ENCODE measurements at regions not wholly inside any gene's neighbourhood (a gene's known extent, or its start where the extent isn't known, plus 50 kb on each side); places are given as distances from the start of the nearest gene placed in this dataset.

DNA sequence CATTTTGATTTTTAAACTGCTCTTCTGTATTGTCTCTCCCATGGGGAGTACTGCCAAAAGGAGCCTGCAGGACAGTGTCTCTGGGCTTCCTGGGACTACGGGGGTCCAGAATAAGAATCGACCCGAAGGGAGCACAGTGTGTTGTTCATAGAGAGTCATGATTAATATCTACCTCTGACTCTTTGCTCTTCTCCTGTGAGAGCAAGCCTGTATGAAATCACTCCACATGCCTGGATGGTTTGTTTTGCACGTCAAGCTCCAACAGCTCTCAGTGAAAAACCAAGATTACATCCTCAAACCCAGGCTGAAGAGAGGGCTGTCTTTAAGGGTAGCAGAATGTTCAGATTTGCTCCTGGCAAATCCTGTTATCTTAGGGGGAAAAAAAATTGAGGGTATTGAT lies 1860.0 kb upstream of the WWC1 start:
- ATAC-seq (peak; percentile 16), DNase-seq (ENCODE audit: low spot score) (no peak)
- ChIA-PET CTCF (interaction anchor here (1.1 kb wide), 1 partner anchor 89 kb away, joined by 3 read pairs; no protein-coding TSS in a partner anchor), POLR2A (no interaction called here)
- Mint-ChIP-seq H3K4me1 (peaks cover 58% of the 10 kb centered on the region), H3K27me3 (ENCODE audit: low read depth) (no peaks in the 10 kb centered on the region), H3K36me3 (peaks cover 11% of the 10 kb centered on the region), H3K4me3 (peak overlapping the region; percentile 69), H3K9me3 (peaks cover 12% of the 10 kb centered on the region), H3K27ac (peak overlapping the region; percentile 94)
- TF ChIP-seq NFYB (CRISPR knock-in tag; conservative IDR thresholded peaks at IDR 0.05; ENCODE audit: low read depth), result no peak
- TF ChIP-seq NFATC4 (CRISPR knock-in tag; IDR thresholded peaks at IDR 0.05), result no peak
- no peak for TF ChIP-seq NR3C1 (CRISPR knock-in tag; conservative IDR thresholded peaks at IDR 0.05; ENCODE audit: low read depth)
- TF ChIP-seq, protein P1, sequence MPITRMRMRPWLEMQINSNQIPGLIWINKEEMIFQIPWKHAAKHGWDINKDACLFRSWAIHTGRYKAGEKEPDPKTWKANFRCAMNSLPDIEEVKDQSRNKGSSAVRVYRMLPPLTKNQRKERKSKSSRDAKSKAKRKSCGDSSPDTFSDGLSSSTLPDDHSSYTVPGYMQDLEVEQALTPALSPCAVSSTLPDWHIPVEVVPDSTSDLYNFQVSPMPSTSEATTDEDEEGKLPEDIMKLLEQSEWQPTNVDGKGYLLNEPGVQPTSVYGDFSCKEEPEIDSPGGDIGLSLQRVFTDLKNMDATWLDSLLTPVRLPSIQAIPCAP (CRISPR knock-in tag; IDR thresholded peaks at IDR 0.05), result no peak
- TF ChIP-seq, protein P2, sequence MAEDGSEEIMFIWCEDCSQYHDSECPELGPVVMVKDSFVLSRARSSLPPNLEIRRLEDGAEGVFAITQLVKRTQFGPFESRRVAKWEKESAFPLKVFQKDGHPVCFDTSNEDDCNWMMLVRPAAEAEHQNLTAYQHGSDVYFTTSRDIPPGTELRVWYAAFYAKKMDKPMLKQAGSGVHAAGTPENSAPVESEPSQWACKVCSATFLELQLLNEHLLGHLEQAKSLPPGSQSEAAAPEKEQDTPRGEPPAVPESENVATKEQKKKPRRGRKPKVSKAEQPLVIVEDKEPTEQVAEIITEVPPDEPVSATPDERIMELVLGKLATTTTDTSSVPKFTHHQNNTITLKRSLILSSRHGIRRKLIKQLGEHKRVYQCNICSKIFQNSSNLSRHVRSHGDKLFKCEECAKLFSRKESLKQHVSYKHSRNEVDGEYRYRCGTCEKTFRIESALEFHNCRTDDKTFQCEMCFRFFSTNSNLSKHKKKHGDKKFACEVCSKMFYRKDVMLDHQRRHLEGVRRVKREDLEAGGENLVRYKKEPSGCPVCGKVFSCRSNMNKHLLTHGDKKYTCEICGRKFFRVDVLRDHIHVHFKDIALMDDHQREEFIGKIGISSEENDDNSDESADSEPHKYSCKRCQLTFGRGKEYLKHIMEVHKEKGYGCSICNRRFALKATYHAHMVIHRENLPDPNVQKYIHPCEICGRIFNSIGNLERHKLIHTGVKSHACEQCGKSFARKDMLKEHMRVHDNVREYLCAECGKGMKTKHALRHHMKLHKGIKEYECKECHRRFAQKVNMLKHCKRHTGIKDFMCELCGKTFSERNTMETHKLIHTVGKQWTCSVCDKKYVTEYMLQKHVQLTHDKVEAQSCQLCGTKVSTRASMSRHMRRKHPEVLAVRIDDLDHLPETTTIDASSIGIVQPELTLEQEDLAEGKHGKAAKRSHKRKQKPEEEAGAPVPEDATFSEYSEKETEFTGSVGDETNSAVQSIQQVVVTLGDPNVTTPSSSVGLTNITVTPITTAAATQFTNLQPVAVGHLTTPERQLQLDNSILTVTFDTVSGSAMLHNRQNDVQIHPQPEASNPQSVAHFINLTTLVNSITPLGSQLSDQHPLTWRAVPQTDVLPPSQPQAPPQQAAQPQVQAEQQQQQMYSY (CRISPR knock-in tag; IDR thresholded peaks at IDR 0.05), result no peak
- TF ChIP-seq, protein P3, sequence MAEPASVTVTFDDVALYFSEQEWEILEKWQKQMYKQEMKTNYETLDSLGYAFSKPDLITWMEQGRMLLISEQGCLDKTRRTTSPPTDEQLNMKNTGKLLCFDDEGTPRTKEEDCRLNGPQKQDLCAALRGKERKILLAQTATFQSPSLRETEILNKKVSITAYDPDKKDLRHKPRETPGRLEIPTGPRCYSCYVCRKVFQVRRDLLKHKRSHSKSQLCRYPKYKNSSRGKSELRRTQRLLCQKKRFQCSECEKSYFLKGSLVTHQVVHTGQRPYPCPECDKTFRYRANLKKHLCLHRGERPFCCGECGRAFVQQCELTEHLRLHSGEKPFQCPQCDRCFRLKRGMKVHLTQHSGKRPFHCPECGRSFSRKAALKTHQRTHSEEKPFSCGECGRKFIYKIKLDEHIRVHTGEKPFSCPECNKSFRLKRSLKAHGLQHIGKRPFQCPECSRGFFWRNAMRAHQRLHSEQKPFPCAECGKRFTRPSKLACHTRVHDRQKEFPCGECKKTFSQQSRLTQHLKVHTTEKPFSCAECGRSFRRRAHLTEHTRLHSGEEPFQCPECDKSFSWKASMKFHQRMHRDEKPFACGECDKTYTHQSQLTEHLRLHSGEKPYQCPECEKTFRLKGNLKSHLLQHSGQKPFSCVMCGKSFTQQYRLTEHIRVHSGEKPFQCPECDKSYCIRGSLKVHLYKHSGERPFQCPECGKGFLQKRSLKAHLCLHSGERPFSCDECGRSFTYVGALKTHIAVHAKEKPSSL (CRISPR knock-in tag; conservative IDR thresholded peaks at IDR 0.05), result no peak
- TF ChIP-seq ELF4 (CRISPR knock-in tag; IDR thresholded peaks at IDR 0.05; ENCODE audit: low read depth), result no peak
- TF ChIP-seq, protein P4, sequence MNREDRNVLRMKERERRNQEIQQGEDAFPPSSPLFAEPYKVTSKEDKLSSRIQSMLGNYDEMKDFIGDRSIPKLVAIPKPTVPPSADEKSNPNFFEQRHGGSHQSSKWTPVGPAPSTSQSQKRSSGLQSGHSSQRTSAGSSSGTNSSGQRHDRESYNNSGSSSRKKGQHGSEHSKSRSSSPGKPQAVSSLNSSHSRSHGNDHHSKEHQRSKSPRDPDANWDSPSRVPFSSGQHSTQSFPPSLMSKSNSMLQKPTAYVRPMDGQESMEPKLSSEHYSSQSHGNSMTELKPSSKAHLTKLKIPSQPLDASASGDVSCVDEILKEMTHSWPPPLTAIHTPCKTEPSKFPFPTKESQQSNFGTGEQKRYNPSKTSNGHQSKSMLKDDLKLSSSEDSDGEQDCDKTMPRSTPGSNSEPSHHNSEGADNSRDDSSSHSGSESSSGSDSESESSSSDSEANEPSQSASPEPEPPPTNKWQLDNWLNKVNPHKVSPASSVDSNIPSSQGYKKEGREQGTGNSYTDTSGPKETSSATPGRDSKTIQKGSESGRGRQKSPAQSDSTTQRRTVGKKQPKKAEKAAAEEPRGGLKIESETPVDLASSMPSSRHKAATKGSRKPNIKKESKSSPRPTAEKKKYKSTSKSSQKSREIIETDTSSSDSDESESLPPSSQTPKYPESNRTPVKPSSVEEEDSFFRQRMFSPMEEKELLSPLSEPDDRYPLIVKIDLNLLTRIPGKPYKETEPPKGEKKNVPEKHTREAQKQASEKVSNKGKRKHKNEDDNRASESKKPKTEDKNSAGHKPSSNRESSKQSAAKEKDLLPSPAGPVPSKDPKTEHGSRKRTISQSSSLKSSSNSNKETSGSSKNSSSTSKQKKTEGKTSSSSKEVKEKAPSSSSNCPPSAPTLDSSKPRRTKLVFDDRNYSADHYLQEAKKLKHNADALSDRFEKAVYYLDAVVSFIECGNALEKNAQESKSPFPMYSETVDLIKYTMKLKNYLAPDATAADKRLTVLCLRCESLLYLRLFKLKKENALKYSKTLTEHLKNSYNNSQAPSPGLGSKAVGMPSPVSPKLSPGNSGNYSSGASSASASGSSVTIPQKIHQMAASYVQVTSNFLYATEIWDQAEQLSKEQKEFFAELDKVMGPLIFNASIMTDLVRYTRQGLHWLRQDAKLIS (CRISPR knock-in tag; IDR thresholded peaks at IDR 0.05; ENCODE audit: borderline replicate concordance), result no peak
- no peak for TF ChIP-seq GABPB1 (CRISPR knock-in tag; IDR thresholded peaks at IDR 0.05)

DNA sequence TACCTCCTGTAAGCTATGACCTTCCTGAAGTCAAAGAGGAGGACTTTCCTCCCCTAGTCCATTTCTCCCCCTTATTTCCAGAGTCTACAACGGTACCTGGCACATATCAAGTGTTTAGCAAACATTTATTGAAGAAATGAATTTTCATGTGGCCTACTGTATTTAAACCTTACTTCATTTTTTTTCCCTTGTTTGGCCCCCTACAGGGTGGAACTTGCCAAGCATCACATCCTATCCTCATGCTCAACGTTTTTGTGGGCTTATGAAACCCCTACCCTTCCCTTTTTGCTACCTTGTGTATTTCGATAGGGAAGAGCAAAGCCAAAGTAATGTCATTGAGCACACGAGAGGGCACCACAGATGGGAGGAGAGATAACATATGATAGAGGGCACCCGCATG lies 1857.8 kb upstream of the WWC1 start:
- Mint-ChIP-seq H3K4me1 (peaks cover 58% of the 10 kb centered on the region), H3K9me3 (peaks cover 10% of the 10 kb centered on the region), H3K27ac (no peak overlapping the region; the same call in 1 of the 2 replicates), H3K27me3 (ENCODE audit: low read depth) (no peaks in the 10 kb centered on the region), H3K4me3 (no peak overlapping the region), H3K36me3 (peaks cover 9% of the 10 kb centered on the region)
- DNase-seq (ENCODE audit: low spot score) (no peak), ATAC-seq (no peak)
- 0 out of 2 replicates have a peak, but pooled peaks have one; percentile 7 for TF ChIP-seq ZNF232 (CRISPR knock-in tag; IDR thresholded peaks at IDR 0.05)
- TF ChIP-seq ESRRA (CRISPR knock-in tag; IDR thresholded peaks at IDR 0.05; ENCODE audit: borderline replicate concordance), result no peak
- no peak for TF ChIP-seq MXD4 (CRISPR knock-in tag; IDR thresholded peaks at IDR 0.05; ENCODE audit: borderline replicate concordance)
- TF ChIP-seq TEAD1 (CRISPR knock-in tag; IDR thresholded peaks at IDR 0.05), result no peak
- POLR2A ChIA-PET, result no interaction called here
- CTCF ChIA-PET, result no interaction called here
